Endothelial cell (in vitro differentiated cells): ENCODE measurements at regions not wholly inside any gene's neighbourhood (a gene's known extent, or its start where the extent isn't known, plus 50 kb on each side); places are given as distances from the start of the nearest gene placed in this dataset.
"Not testable (repeated sequence)": the region's sequence is repeated elsewhere in the genome, so short reads cannot be mapped to it uniquely, and the experiment has no call there.

Experiments
- DNase-seq: peaks from one replicate; pipeline ENCODE4 v3.0.0; 2021; ENCODE audit warnings: low spot score
- H3K27ac Mint-ChIP-seq: one replicate; pipeline ENCODE4 v1.8.0; 2021; ENCODE audit warnings: mixed read lengths, inconsistent platforms; ENCODE audit not compliant: unreplicated experiment
- H3K27me3 Mint-ChIP-seq: one replicate; pipeline ENCODE4 v1.8.0; 2021; ENCODE audit warnings: mild to moderate bottlenecking, moderate library complexity, mixed read lengths, inconsistent platforms; ENCODE audit not compliant: unreplicated experiment
- H3K36me3 Mint-ChIP-seq: one replicate; pipeline ENCODE4 v1.8.0; 2021; ENCODE audit warnings: mild to moderate bottlenecking, low read depth, mixed read lengths, inconsistent platforms; ENCODE audit not compliant: unreplicated experiment
- H3K4me1 Mint-ChIP-seq: one replicate; pipeline ENCODE4 v1.8.0; 2021; ENCODE audit warnings: mild to moderate bottlenecking, mixed read lengths, inconsistent platforms; ENCODE audit not compliant: unreplicated experiment
- H3K4me3 Mint-ChIP-seq: one replicate; pipeline ENCODE4 v1.8.0; 2021; ENCODE audit warnings: mild to moderate bottlenecking, mixed read lengths, inconsistent platforms; ENCODE audit not compliant: unreplicated experiment
- H3K9me3 Mint-ChIP-seq: one replicate; pipeline ENCODE4 v1.8.0; 2021; ENCODE audit warnings: mixed read lengths, inconsistent platforms; ENCODE audit not compliant: unreplicated experiment
- TF ChIP-seq, protein P1 (sequence below): fragments of 200-600 bp; sonication (generic); IDR thresholded peaks from one replicate; pipeline ENCODE4 v1.5.0; 2021; ENCODE audit warnings: antibody characterized with exemption; ENCODE audit not compliant: unreplicated experiment

DNA sequence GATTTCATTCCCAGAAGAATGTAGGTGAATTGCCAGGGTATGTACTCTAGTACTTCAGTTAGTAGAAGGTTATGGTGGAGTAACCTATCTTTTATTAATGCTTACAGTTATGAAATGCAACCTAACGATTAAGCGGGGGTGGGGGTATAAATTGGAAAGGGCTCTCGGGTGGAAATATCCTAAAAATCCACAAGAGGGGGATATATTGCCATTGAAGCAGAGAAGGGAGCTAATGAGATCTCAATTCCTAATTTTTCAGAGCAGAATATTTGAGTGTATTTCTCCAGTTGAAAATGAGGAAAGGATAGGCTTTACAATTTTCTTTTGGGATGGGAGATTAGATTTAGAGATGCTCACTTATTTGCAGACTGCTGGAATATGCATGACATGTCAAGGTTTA, 90.8 kb downstream of the DNAJB9 start:
- Mint-ChIP-seq H3K4me3 (no peak overlapping the region), H3K27me3 (no peaks in the 10 kb centered on the region), H3K36me3 (no peaks in the 10 kb centered on the region), H3K27ac (no peak overlapping the region), H3K4me1 (no peaks in the 10 kb centered on the region), H3K9me3 (no peaks in the 10 kb centered on the region)
- TF ChIP-seq, protein P1, sequence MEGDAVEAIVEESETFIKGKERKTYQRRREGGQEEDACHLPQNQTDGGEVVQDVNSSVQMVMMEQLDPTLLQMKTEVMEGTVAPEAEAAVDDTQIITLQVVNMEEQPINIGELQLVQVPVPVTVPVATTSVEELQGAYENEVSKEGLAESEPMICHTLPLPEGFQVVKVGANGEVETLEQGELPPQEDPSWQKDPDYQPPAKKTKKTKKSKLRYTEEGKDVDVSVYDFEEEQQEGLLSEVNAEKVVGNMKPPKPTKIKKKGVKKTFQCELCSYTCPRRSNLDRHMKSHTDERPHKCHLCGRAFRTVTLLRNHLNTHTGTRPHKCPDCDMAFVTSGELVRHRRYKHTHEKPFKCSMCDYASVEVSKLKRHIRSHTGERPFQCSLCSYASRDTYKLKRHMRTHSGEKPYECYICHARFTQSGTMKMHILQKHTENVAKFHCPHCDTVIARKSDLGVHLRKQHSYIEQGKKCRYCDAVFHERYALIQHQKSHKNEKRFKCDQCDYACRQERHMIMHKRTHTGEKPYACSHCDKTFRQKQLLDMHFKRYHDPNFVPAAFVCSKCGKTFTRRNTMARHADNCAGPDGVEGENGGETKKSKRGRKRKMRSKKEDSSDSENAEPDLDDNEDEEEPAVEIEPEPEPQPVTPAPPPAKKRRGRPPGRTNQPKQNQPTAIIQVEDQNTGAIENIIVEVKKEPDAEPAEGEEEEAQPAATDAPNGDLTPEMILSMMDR = peak; percentile 35
- DNase-seq = no peak

DNA sequence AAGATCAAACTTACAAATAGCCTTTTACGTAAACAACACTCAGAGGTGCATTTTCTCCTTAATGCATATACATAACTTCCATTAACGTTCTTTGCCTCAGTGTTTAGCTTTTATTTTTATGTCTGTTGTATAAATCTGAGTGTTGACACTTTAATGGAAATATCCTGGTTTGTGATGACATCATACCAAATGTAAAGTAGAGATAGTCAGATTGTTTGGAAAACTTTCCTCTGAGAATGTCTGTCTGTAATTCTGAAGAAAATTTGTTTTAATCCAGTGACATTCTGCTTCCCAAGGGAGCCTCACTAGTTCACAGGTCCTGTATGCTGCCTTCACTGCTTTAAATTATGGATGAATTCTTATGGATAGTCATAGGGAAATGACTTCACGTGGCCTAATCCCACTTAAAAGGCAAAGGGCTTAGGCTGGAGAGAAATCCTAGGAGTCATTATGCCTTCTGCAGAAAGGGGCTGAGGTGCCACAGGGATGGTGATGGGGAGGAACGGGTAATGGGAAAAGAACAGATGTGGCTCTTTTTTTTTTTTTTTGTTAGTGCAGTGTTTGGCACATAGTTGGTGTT, 93.2 kb downstream of the DNAJB9 start:
- Mint-ChIP-seq H3K9me3 (no peaks in the 10 kb centered on the region), H3K36me3 (no peaks in the 10 kb centered on the region), H3K4me3 (no peak overlapping the region), H3K27ac (no peak overlapping the region), H3K4me1 (no peaks in the 10 kb centered on the region), H3K27me3 (no peaks in the 10 kb centered on the region)
- TF ChIP-seq, protein P1 = no peak
- no peak for DNase-seq

DNA sequence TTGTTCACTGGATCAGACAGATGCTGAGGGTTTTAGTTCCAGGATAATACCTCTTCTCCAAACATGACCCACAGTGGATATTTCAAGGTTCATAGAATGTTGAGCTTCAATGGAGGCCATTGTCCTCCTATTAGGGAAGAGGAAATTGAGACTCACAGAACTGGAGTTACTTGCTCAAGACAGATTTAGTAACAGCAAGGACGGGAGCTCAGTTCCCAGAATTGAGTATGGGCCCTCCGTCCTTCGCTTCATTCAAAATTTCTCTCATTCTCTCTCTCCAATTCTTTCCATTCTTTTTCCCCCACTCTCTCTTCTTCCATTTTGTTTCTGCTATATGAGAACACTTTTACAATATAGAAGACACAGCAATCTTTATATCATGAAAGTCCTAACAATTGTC, 94.0 kb downstream of the DNAJB9 start:
- TF ChIP-seq, protein P1 = no peak
- H3K27ac Mint-ChIP-seq = no peak overlapping the region
- no peaks in the 10 kb centered on the region for H3K9me3 Mint-ChIP-seq
- no peaks in the 10 kb centered on the region for H3K36me3 Mint-ChIP-seq
- DNase-seq = no peak
- H3K27me3 Mint-ChIP-seq = peaks cover 4% of the 10 kb centered on the region
- H3K4me3 Mint-ChIP-seq = no peak overlapping the region
- H3K4me1 Mint-ChIP-seq = no peaks in the 10 kb centered on the region

DNA sequence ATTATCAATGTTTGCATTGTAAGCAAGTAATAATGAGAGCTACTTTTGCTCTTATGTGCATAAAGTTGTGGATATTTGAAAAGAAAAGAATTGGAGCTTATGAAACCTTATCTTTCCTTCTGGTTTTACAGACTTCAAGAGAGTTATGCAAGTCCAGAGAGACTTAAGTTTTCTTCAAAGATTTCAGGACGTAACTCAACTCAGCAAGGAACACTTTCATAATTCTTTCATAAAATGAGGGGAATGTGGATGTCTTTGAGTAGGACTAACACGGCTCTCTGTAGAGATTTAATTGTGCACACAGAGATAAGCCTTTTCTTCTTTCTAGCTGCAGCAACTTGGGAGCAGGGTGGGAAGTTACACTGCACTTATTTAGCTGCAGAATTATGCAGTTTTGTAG, 97.5 kb downstream of the DNAJB9 start:
- Mint-ChIP-seq H3K4me3 (no peak overlapping the region), H3K27me3 (peaks cover 8% of the 10 kb centered on the region), H3K36me3 (peaks cover 8% of the 10 kb centered on the region), H3K9me3 (no peaks in the 10 kb centered on the region), H3K4me1 (no peaks in the 10 kb centered on the region), H3K27ac (no peak overlapping the region)
- no peak for DNase-seq
- TF ChIP-seq, protein P1 = no peak

GRCh38 chr7:108669958-108670357, 100.3 kb downstream of the DNAJB9 start:
- no peak for DNase-seq
- H3K9me3 Mint-ChIP-seq = no peaks in the 10 kb centered on the region
- H3K4me1 Mint-ChIP-seq = no peaks in the 10 kb centered on the region
- TF ChIP-seq, protein P1 = no peak
- H3K36me3 Mint-ChIP-seq = peaks cover 8% of the 10 kb centered on the region
- peaks cover 8% of the 10 kb centered on the region for H3K27me3 Mint-ChIP-seq
- H3K4me3 Mint-ChIP-seq = no peak overlapping the region
- H3K27ac Mint-ChIP-seq = no peak overlapping the region

- not testable (repeated sequence) for H3K27me3 Mint-ChIP-seq, H3K36me3 Mint-ChIP-seq, H3K9me3 Mint-ChIP-seq, H3K4me1 Mint-ChIP-seq, H3K27ac Mint-ChIP-seq, DNase-seq, H3K4me3 Mint-ChIP-seq
These were observed 104.0 kb downstream of the DNAJB9 start for GRCh38 chr7:108673699-108674098.
